ENCODE measurements at regions not wholly inside any gene's neighbourhood (a gene's known extent, or its start where the extent isn't known, plus 50 kb on each side); places are given as distances from the start of the nearest gene placed in this dataset.
A peak's percentile ranks its signal among the peaks of the same experiment; 100 is the strongest.
"Not testable (repeated sequence)": the region's sequence is repeated elsewhere in the genome, so short reads cannot be mapped to it uniquely, and the experiment has no call there.

GRCh38 chr14:71248194-71248593, 340.9 kb downstream of the PCNX1 start:
- peaks cover 55% of the 10 kb centered on the region for H3K4me1 Mint-ChIP-seq (ENCODE audit: low read depth)
- intact Hi-C loops (cut with micrococcal nuclease), result no loop called here

GRCh38 chr14:71250347-71250746, 343.1 kb downstream of the PCNX1 start:
- peaks cover 51% of the 10 kb centered on the region for H3K9me3 Mint-ChIP-seq
- peaks cover 38% of the 10 kb centered on the region for H3K4me1 Mint-ChIP-seq (ENCODE audit: low read depth)
- H3K27ac Mint-ChIP-seq, result no peak overlapping the region
- intact Hi-C loops (cut with micrococcal nuclease), result no loop called here
- no peak overlapping the region for H3K4me3 Mint-ChIP-seq
- H3K36me3 Mint-ChIP-seq (ENCODE audit: low read depth), result peaks cover 15% of the 10 kb centered on the region
- H3K27me3 Mint-ChIP-seq (ENCODE audit: insufficient read depth), result peaks cover 3% of the 10 kb centered on the region
- DNase-seq (ENCODE audit: low spot score), result no peak

More at GRCh38 chr14:71248194-71248593, 340.9 kb downstream of the PCNX1 start:
- Mint-ChIP-seq H3K4me3 (no peak overlapping the region), H3K27me3 (ENCODE audit: insufficient read depth) (peaks cover 2% of the 10 kb centered on the region), H3K9me3 (peaks cover 48% of the 10 kb centered on the region), H3K36me3 (ENCODE audit: low read depth) (peaks cover 15% of the 10 kb centered on the region), H3K27ac (no peak overlapping the region)
- no peak for DNase-seq (ENCODE audit: low spot score)

GRCh38 chr14:71250791-71251190, 343.5 kb downstream of the PCNX1 start:
- Mint-ChIP-seq H3K27me3 (ENCODE audit: insufficient read depth) (peaks cover 3% of the 10 kb centered on the region), H3K4me3 (no peak overlapping the region), H3K4me1 (ENCODE audit: low read depth) (peaks cover 34% of the 10 kb centered on the region), H3K9me3 (peaks cover 49% of the 10 kb centered on the region), H3K36me3 (ENCODE audit: low read depth) (peaks cover 15% of the 10 kb centered on the region), H3K27ac (no peak overlapping the region)
- intact Hi-C loops (cut with micrococcal nuclease), result no loop called here
- DNase-seq (ENCODE audit: low spot score), result no peak

- H3K27me3 Mint-ChIP-seq (ENCODE audit: insufficient read depth); H3K27ac Mint-ChIP-seq; H3K36me3 Mint-ChIP-seq (ENCODE audit: low read depth); H3K4me1 Mint-ChIP-seq (ENCODE audit: low read depth); DNase-seq (ENCODE audit: low spot score); intact Hi-C loops (cut with micrococcal nuclease): not testable (repeated sequence)
- peaks cover 51% of the 10 kb centered on the region for H3K9me3 Mint-ChIP-seq
- peak overlapping the region; percentile 40 for H3K4me3 Mint-ChIP-seq
These were observed 346.9 kb downstream of the PCNX1 start for GRCh38 chr14:71254091-71254719.

- Mint-ChIP-seq H3K27me3 (ENCODE audit: insufficient read depth) (peaks cover 4% of the 10 kb centered on the region), H3K27ac (no peak overlapping the region), H3K4me3 (no peak overlapping the region), H3K9me3 (peaks cover 64% of the 10 kb centered on the region), H3K4me1 (ENCODE audit: low read depth) (peaks cover 17% of the 10 kb centered on the region), H3K36me3 (ENCODE audit: low read depth) (peaks cover 12% of the 10 kb centered on the region)
- DNase-seq (ENCODE audit: low spot score), result no peak
- intact Hi-C loops (cut with micrococcal nuclease), result no loop called here
These were observed 353.9 kb downstream of the PCNX1 start for GRCh38 chr14:71261206-71261605.

- Mint-ChIP-seq H3K27ac (no peak overlapping the region), H3K27me3 (ENCODE audit: insufficient read depth) (peaks cover 2% of the 10 kb centered on the region), H3K4me1 (ENCODE audit: low read depth) (peaks cover 29% of the 10 kb centered on the region), H3K36me3 (ENCODE audit: low read depth) (peaks cover 12% of the 10 kb centered on the region), H3K4me3 (no peak overlapping the region), H3K9me3 (peaks cover 55% of the 10 kb centered on the region)
- DNase-seq (ENCODE audit: low spot score), result no peak
- intact Hi-C loops (cut with micrococcal nuclease), result no loop called here
These were observed 355.2 kb downstream of the PCNX1 start for GRCh38 chr14:71262441-71262840.

DNA sequence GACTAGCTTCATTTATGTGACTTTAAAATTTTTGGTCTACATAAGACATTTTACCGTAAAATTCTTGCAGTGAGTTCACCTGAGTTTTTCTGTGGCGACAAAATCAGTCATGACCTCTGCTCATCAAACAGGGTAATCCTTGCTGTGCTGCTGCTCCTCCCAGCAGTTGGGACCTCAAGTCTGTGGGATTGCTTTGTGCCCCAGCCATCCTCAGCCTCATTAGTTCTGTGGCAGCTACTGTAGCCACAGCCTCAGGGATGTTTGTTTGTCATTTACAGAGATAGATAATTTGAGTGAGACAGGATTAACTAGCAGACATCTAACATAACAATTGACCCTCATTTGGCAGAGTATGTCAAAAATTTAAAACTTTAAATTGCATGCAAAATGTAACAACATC, 357.0 kb downstream of the PCNX1 start:
- Mint-ChIP-seq H3K4me3 (no peak overlapping the region), H3K36me3 (ENCODE audit: low read depth) (peaks cover 16% of the 10 kb centered on the region), H3K27me3 (ENCODE audit: insufficient read depth) (no peaks in the 10 kb centered on the region), H3K27ac (no peak overlapping the region), H3K4me1 (ENCODE audit: low read depth) (peaks cover 38% of the 10 kb centered on the region), H3K9me3 (peaks cover 51% of the 10 kb centered on the region)
- DNase-seq (ENCODE audit: low spot score), result no peak
- intact Hi-C loops (cut with micrococcal nuclease), result no loop called here

DNA sequence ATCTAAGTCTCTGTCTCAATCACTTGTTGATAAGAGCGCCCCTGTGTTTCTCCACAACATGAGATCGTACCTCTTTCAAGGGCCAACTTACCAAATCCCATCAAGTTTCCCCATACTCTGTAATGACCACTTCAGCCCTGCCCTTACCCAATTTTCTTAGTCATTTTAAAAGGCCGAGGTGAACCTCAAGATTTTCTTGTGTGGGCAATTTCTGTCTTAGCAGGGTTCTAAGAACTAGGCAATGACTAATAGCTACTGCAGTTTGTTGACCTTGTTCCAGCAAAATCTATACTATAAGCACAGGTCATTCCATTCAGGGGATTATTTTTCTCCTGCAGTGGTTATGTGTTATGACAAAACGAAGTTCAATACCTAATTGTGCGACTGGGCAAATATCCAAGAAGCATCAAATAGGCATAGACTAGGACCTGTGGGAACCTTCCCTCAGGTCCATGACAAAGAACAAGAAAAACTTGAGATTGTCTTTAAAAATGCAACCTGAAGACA, 359.8 kb downstream of the PCNX1 start:
- intact Hi-C loops (cut with micrococcal nuclease), result loop anchor here (1.0 to 5.0 kb wide), 12 partner anchors 20 to 380 kb away; partner anchors contain the start of gene SIPA1L1
- Mint-ChIP-seq H3K4me1 (ENCODE audit: low read depth) (peaks cover 52% of the 10 kb centered on the region), H3K27ac (peak overlapping the region; percentile 80), H3K4me3 (peak overlapping the region; percentile 60), H3K36me3 (ENCODE audit: low read depth) (peaks cover 22% of the 10 kb centered on the region), H3K27me3 (ENCODE audit: insufficient read depth) (no peaks in the 10 kb centered on the region), H3K9me3 (peaks cover 54% of the 10 kb centered on the region)
- DNase-seq (ENCODE audit: low spot score), result no peak

GRCh38 chr14:71267691-71268090, 360.4 kb downstream of the PCNX1 start:
- H3K9me3 Mint-ChIP-seq, result peaks cover 55% of the 10 kb centered on the region
- peak overlapping the region; percentile 80 for H3K27ac Mint-ChIP-seq
- peak overlapping the region; percentile 60 for H3K4me3 Mint-ChIP-seq
- intact Hi-C loops (cut with micrococcal nuclease), result loop anchor here (1.0 to 5.0 kb wide), 12 partner anchors 21 to 380 kb away; partner anchors contain the start of gene SIPA1L1
- peaks cover 18% of the 10 kb centered on the region for H3K36me3 Mint-ChIP-seq (ENCODE audit: low read depth)
- H3K4me1 Mint-ChIP-seq (ENCODE audit: low read depth), result peaks cover 52% of the 10 kb centered on the region
- no peaks in the 10 kb centered on the region for H3K27me3 Mint-ChIP-seq (ENCODE audit: insufficient read depth)
- no peak for DNase-seq (ENCODE audit: low spot score)

DNA sequence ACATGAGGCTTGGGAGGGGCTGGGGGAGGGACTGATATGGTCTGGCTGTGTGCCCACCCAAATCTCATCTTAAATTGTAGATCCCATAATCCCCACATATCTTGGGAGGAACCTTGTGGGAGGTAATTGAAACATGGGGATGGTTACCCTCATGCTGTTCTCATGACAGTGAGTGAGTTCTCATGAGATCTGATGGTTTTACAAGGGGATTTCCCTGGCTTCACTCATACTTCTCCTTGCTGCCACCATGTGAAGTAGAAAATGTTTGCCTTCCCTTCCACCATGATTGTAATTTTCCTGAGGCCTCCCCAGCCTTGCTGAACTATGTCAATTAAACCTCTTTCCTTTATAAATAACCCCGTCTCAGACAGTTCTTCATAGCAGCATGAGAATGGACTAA, 362.9 kb downstream of the PCNX1 start:
- peak overlapping the region; percentile 50 for H3K27ac Mint-ChIP-seq
- H3K4me1 Mint-ChIP-seq (ENCODE audit: low read depth), result peaks cover 50% of the 10 kb centered on the region
- H3K4me3 Mint-ChIP-seq, result no peak overlapping the region
- no peak for DNase-seq (ENCODE audit: low spot score)
- peaks cover 2% of the 10 kb centered on the region for H3K27me3 Mint-ChIP-seq (ENCODE audit: insufficient read depth)
- intact Hi-C loops (cut with micrococcal nuclease), result no loop called here
- H3K36me3 Mint-ChIP-seq (ENCODE audit: low read depth), result peaks cover 16% of the 10 kb centered on the region
- H3K9me3 Mint-ChIP-seq, result peaks cover 54% of the 10 kb centered on the region

GRCh38 chr14:71271166-71271945, 364.1 kb downstream of the PCNX1 start:
- Mint-ChIP-seq H3K36me3 (ENCODE audit: low read depth) (peaks cover 17% of the 10 kb centered on the region), H3K4me3 (no peak overlapping the region), H3K9me3 (peaks cover 52% of the 10 kb centered on the region), H3K27ac (no peak overlapping the region), H3K27me3 (ENCODE audit: insufficient read depth) (peaks cover 2% of the 10 kb centered on the region), H3K4me1 (ENCODE audit: low read depth) (peaks cover 38% of the 10 kb centered on the region)
- DNase-seq (ENCODE audit: low spot score), result no peak
- intact Hi-C loops (cut with micrococcal nuclease), result no loop called here

- intact Hi-C loops (cut with micrococcal nuclease), result no loop called here
- H3K27me3 Mint-ChIP-seq (ENCODE audit: insufficient read depth), result peaks cover 2% of the 10 kb centered on the region
- no peak overlapping the region for H3K4me3 Mint-ChIP-seq
- H3K4me1 Mint-ChIP-seq (ENCODE audit: low read depth), result peaks cover 27% of the 10 kb centered on the region
- H3K27ac Mint-ChIP-seq, result no peak overlapping the region
- DNase-seq (ENCODE audit: low spot score), result no peak
- peaks cover 46% of the 10 kb centered on the region for H3K9me3 Mint-ChIP-seq
- peaks cover 16% of the 10 kb centered on the region for H3K36me3 Mint-ChIP-seq (ENCODE audit: low read depth)
These were observed 366.1 kb downstream of the PCNX1 start for GRCh38 chr14:71273366-71273765.

- intact Hi-C loops (cut with micrococcal nuclease), result no loop called here
- no peaks in the 10 kb centered on the region for H3K4me1 Mint-ChIP-seq (ENCODE audit: low read depth)
- no peaks in the 10 kb centered on the region for H3K9me3 Mint-ChIP-seq
- no peak overlapping the region for H3K4me3 Mint-ChIP-seq
- no peak for DNase-seq (ENCODE audit: low spot score)
- no peak overlapping the region for H3K27ac Mint-ChIP-seq
- H3K36me3 Mint-ChIP-seq (ENCODE audit: low read depth), result peaks cover 2% of the 10 kb centered on the region
- peaks cover 10% of the 10 kb centered on the region for H3K27me3 Mint-ChIP-seq (ENCODE audit: insufficient read depth)
These were observed 376.8 kb downstream of the PCNX1 start for GRCh38 chr14:71284048-71284447.

Measured in activated T-helper 1 cell treated with anti-CD3 and anti-CD28 coated beads, Interleukin-12 subunit alpha, Interleukin-12 subunit beta, Interleukin-2, Interleukin-4 antibody, amounts not matched to agents 30 ng/mL and 10 ng/mL and 1 ng/mL, durations not matched to agents 14 hours and 24 hours and 36 hours (primary cell).